ENCODE measurements at regions not wholly inside any gene's neighbourhood (a gene's known extent, or its start where the extent isn't known, plus 50 kb on each side); places are given as distances from the start of the nearest gene placed in this dataset.

DNA sequence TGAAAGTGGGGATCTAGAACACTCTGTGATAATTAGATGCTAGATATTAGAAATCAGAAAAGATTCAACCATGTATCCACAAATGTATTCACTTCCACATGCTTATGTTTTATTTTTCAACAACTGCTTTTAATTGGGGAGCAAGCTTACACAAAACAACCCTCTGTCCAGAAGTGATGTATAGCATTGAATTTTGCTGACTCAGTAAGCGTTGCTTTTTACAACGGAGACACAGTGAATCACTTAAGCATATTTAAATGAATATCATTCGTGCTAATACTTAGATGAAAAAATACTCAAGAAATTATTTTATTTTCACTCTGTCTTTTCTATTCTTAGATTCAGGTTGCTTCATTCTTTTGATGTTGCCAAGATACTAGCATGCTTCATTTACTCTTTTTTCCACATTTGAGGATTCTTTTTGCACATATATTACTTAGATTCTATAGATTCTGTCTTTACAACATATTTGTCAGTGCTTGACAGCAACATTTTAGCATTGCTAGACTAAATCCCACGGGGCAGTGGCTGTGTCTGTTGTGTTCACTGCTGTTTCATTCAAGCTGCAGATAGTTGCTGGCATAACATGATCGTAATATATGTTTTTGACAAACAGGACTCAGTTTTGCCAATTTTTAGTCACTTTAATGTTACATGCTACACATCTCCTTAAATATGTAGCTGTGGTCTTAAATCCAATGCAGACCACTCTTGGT is 1714.4 kb upstream of the SEL1L start:
- peaks cover 0 to 14% of the 10 kb centered on the region in 2 experiments for H3K9me3 ChIP-seq (ENCODE audit: control insufficient read depth in 2 of 2, low read length in 2 of 2)
- H3K4me1 Mint-ChIP-seq = no peaks in the 10 kb centered on the region
- H3K27ac ChIP-seq (ENCODE audit: insufficient read depth, low read length, poor library complexity, severe bottlenecking) = no peak overlapping the region
- H3K36me3 Mint-ChIP-seq = no peaks in the 10 kb centered on the region
- no peak overlapping the region for H3K4me3 Mint-ChIP-seq
- H3K9me3 Mint-ChIP-seq = peaks cover 3 to 43% (median 8%) of the 10 kb centered on the region in 7 donors
- H3K27me3 Mint-ChIP-seq = no peaks in the 10 kb centered on the region
- H3K27me3 ChIP-seq (ENCODE audit: control insufficient read depth, insufficient read depth, low read length) = no peaks in the 10 kb centered on the region
- H3K36me3 ChIP-seq (ENCODE audit: control insufficient read depth, insufficient read depth, low read length) = no peaks in the 10 kb centered on the region
- ATAC-seq (ENCODE audit: low read depth in 2 of 2) (no peak), DNase-seq (no peak)
- no peak overlapping the region for H3K4me3 ChIP-seq (ENCODE audit: low read depth, low read length)
- no peaks in the 10 kb centered on the region for H3K4me1 ChIP-seq (ENCODE audit: control insufficient read depth, insufficient read depth, low read length, poor library complexity, severe bottlenecking)
- no peak overlapping the region for H3K27ac Mint-ChIP-seq

DNA sequence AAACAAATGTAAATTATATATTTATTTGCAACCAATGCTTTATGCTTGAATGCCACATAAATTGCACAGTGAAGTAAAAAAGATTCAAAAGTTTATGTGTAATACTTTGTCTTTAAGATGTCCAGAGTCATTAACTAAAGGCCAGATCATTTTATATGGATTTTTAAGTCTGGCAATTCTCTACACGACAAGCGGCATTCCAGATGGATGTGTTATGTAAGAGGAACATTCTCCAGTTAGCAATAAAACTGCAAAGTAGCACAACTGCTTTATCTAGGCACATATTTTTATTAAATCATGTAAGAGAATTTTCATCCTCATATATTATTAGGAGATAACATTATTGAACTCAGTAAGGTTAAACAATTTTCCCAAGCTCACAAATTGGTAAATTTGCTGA is 1717.7 kb upstream of the SEL1L start:
- Mint-ChIP-seq H3K27ac (no peak overlapping the region), H3K27me3 (no peaks in the 10 kb centered on the region), H3K4me3 (no peak overlapping the region), H3K9me3 (peaks cover 2 to 31% (median 8%) of the 10 kb centered on the region in 7 donors), H3K36me3 (no peaks in the 10 kb centered on the region), H3K4me1 (no peaks in the 10 kb centered on the region)
- no peaks in the 10 kb centered on the region for H3K4me1 ChIP-seq (ENCODE audit: control insufficient read depth, insufficient read depth, low read length, poor library complexity, severe bottlenecking)
- H3K27me3 ChIP-seq (ENCODE audit: control insufficient read depth, insufficient read depth, low read length) = no peaks in the 10 kb centered on the region
- H3K4me3 ChIP-seq (ENCODE audit: low read depth, low read length) = no peak overlapping the region
- DNase-seq = no peak
- no peak overlapping the region for H3K27ac ChIP-seq (ENCODE audit: insufficient read depth, low read length, poor library complexity, severe bottlenecking)
- H3K36me3 ChIP-seq (ENCODE audit: control insufficient read depth, insufficient read depth, low read length) = no peaks in the 10 kb centered on the region
- ATAC-seq (ENCODE audit: low read depth in 2 of 2) = no peak
- peaks cover 0 to 13% of the 10 kb centered on the region in 2 experiments for H3K9me3 ChIP-seq (ENCODE audit: control insufficient read depth in 2 of 2, low read length in 2 of 2)

DNA sequence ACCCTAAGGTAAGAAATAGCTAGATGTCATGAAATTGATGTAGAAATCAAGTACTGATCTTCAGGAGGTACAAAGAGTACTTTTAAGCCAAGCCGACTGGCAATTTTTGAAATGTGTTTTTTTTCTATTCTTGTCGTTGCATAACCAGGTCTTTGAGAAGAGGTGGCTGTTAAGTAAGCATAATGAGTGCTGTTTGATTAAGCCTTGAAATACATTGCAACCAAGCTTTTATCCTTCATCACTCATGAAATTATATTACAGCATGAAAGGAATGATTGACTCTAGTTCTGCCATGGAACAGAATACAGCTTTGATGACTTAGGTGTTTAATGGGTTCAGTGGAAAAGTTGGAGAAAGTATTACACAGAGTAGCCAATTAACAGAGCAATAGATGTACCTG is 1720.2 kb upstream of the SEL1L start:
- H3K4me1 ChIP-seq (ENCODE audit: control insufficient read depth, insufficient read depth, low read length, poor library complexity, severe bottlenecking) = no peaks in the 10 kb centered on the region
- H3K36me3 Mint-ChIP-seq = no peaks in the 10 kb centered on the region

DNA sequence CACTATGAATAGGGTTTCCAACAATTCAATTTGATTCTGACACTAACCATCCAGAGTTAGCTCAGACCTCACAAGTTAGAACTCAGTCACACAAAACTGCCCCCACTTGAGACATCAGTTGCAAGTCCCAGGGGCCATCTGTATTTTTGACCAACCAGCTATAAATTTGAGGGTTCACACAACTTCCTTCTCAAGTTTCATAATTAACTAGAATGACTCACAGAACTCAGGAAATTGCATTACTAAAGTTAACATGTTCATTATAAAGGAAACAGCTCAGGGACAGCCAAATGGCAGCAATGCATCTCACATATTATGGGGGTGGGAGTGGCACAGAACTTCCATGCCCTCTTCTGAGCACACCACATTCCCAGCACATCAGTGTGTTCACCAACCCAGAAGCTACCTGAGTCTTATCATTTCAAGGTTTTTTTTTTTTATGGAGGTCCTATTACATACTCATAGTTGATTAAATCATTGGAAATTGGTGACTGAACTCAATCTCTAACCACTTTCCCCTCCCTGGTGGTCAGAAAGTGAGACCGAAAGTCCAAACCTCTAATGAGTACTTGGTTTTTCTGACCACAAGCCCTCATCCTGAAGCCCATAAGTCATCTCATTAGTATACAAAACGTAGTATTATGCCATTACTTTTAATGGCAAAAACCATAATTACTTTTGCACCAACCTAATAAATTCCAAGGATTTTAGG is 1721.5 kb upstream of the SEL1L start:
- H3K27me3 ChIP-seq (ENCODE audit: control insufficient read depth, insufficient read depth, low read length) = no peaks in the 10 kb centered on the region
- Mint-ChIP-seq H3K27ac (no peak overlapping the region), H3K4me1 (no peaks in the 10 kb centered on the region), H3K4me3 (no peak overlapping the region), H3K27me3 (no peaks in the 10 kb centered on the region), H3K36me3 (no peaks in the 10 kb centered on the region), H3K9me3 (peaks cover 0 to 15% (median 8%) of the 10 kb centered on the region in 7 donors)
- DNase-seq (no peak), ATAC-seq (ENCODE audit: low read depth in 2 of 2) (no peak)
- H3K27ac ChIP-seq (ENCODE audit: insufficient read depth, low read length, poor library complexity, severe bottlenecking) = no peak overlapping the region
- H3K9me3 ChIP-seq (ENCODE audit: control insufficient read depth in 2 of 2, low read length in 2 of 2) = peaks cover 0 to 8% of the 10 kb centered on the region in 2 experiments
- no peaks in the 10 kb centered on the region for H3K4me1 ChIP-seq (ENCODE audit: control insufficient read depth, insufficient read depth, low read length, poor library complexity, severe bottlenecking)
- no peak overlapping the region for H3K4me3 ChIP-seq (ENCODE audit: low read depth, low read length)
- H3K36me3 ChIP-seq (ENCODE audit: control insufficient read depth, insufficient read depth, low read length) = no peaks in the 10 kb centered on the region

More for the DNA sequence above, 1720.2 kb upstream of the SEL1L start:
- no peak overlapping the region for H3K4me3 Mint-ChIP-seq
- Histone ChIP-seq H3K27me3 (ENCODE audit: control insufficient read depth, insufficient read depth, low read length) (no peaks in the 10 kb centered on the region), H3K27ac (ENCODE audit: insufficient read depth, low read length, poor library complexity, severe bottlenecking) (no peak overlapping the region), H3K36me3 (ENCODE audit: control insufficient read depth, insufficient read depth, low read length) (no peaks in the 10 kb centered on the region), H3K4me3 (ENCODE audit: low read depth, low read length) (no peak overlapping the region), H3K9me3 (ENCODE audit: control insufficient read depth in 2 of 2, low read length in 2 of 2) (peaks cover 0 to 13% of the 10 kb centered on the region in 2 experiments)
- DNase-seq (no peak), ATAC-seq (ENCODE audit: low read depth in 2 of 2) (no peak)
- H3K9me3 Mint-ChIP-seq = peaks cover 1 to 20% (median 10%) of the 10 kb centered on the region in 7 donors
- H3K27ac Mint-ChIP-seq = no peak overlapping the region
- H3K4me1 Mint-ChIP-seq = no peaks in the 10 kb centered on the region
- H3K27me3 Mint-ChIP-seq = no peaks in the 10 kb centered on the region

DNA sequence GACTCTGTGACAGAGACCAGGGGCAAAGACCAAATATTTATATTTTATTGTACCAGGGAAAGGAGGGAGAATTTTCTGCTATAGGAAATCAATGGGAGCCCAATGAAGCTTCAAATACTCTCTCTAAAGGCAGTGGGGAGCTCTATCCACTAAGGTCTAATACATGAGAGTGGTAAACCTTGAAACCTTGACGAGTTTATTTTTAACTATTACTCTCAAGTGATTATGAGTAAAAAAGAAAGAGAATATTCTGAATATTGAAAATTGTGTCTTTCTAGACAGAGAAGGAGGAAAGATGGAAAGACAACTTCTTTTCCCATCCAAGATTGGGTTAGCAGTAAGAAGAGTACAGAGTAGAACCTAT is 1722.1 kb upstream of the SEL1L start:
- H3K27me3 ChIP-seq (ENCODE audit: control insufficient read depth, insufficient read depth, low read length) = no peaks in the 10 kb centered on the region
- DNase-seq (no peak), ATAC-seq (ENCODE audit: low read depth in 2 of 2) (no peak)
- Mint-ChIP-seq H3K36me3 (no peaks in the 10 kb centered on the region), H3K27ac (no peak overlapping the region), H3K27me3 (no peaks in the 10 kb centered on the region), H3K4me3 (no peak overlapping the region), H3K9me3 (peaks cover 0 to 16% (median 8%) of the 10 kb centered on the region in 7 donors), H3K4me1 (no peaks in the 10 kb centered on the region)
- no peak overlapping the region for H3K4me3 ChIP-seq (ENCODE audit: low read depth, low read length)
- H3K36me3 ChIP-seq (ENCODE audit: control insufficient read depth, insufficient read depth, low read length) = no peaks in the 10 kb centered on the region
- H3K9me3 ChIP-seq (ENCODE audit: control insufficient read depth in 2 of 2, low read length in 2 of 2) = peaks cover 0 to 8% of the 10 kb centered on the region in 2 experiments
- H3K27ac ChIP-seq (ENCODE audit: insufficient read depth, low read length, poor library complexity, severe bottlenecking) = no peak overlapping the region
- no peaks in the 10 kb centered on the region for H3K4me1 ChIP-seq (ENCODE audit: control insufficient read depth, insufficient read depth, low read length, poor library complexity, severe bottlenecking)

DNA sequence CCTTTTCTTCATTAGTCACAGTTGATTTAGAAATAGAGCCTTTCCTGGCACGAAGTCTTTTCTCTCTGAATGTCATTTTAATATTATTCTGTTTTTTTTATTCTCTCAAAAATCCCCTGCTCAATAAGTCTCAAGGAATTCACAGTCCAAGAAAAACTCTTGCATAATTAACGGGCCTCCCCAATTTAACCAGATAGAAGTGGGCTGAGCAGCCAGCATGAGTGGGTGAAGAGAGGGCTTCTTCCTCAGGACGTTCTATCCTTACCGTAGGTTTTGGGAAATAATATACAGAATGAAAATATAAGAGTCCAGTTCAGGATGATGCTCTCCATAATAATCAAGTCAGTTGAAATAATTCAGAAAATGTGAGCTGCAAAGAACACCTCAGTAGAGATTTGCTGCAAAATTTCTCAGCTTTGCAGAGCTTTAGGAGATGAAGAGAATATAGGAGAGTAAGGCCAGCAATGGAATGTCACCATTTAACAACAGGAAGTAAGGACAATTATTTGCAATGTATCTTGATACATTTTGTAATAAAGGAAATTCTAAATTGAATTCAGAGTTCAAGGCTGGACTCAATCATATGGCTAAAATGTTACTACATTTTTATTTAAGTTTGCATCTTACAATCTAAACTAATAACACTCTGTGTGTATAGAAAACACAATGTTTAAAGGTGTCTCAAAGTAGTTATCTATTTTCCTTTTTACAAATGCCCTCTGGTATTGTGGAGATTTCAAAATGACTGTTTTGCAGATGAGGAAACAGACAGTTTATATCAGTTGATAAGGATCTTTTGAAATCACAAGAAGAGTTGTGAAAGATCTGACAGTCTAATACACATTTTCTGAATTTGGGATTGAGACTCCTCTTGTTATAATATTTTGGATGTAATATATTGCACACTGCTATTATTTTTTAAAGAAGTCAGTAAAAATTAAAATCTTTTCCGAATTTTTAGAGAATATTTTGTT is 1724.1 kb upstream of the SEL1L start:
- no peak overlapping the region for H3K27ac ChIP-seq (ENCODE audit: insufficient read depth, low read length, poor library complexity, severe bottlenecking)
- no peaks in the 10 kb centered on the region for H3K27me3 ChIP-seq (ENCODE audit: control insufficient read depth, insufficient read depth, low read length)
- Mint-ChIP-seq H3K4me3 (peak overlapping the region in 1 of 4 donors; percentile 3), H3K27me3 (no peaks in the 10 kb centered on the region), H3K36me3 (no peaks in the 10 kb centered on the region), H3K4me1 (no peaks in the 10 kb centered on the region), H3K9me3 (peaks cover 0 to 23% (median 9%) of the 10 kb centered on the region in 7 donors), H3K27ac (no peak overlapping the region)
- no peaks in the 10 kb centered on the region for H3K4me1 ChIP-seq (ENCODE audit: control insufficient read depth, insufficient read depth, low read length, poor library complexity, severe bottlenecking)
- H3K4me3 ChIP-seq (ENCODE audit: low read depth, low read length) = no peak overlapping the region
- H3K36me3 ChIP-seq (ENCODE audit: control insufficient read depth, insufficient read depth, low read length) = no peaks in the 10 kb centered on the region
- H3K9me3 ChIP-seq (ENCODE audit: control insufficient read depth in 2 of 2, low read length in 2 of 2) = peaks cover 0 to 8% of the 10 kb centered on the region in 2 experiments
- no peak for ATAC-seq (ENCODE audit: low read depth in 2 of 2)
- DNase-seq = no peak

DNA sequence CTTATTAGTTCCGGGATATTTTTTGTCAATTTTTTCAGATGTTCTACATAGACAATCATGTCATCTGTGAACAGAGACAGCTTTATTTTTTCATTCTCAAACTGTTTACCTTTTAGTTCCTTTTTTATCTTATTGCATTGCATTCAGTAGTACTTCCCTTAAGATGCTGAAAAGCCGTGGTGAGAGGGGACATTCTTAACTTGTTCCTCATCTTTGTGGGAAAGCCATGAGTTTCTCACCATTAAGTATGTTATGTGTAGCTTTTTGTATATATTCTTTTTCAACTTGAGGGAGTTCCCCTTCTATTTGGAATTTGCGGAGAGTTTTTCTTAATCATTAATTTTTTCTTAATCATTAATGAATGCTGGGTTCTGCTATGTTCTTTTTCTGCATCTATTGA is 1727.1 kb upstream of the SEL1L start:
- H3K4me1 ChIP-seq (ENCODE audit: control insufficient read depth, insufficient read depth, low read length, poor library complexity, severe bottlenecking) = no peaks in the 10 kb centered on the region
- peaks cover 0 to 3% of the 10 kb centered on the region in 2 experiments for H3K9me3 ChIP-seq (ENCODE audit: control insufficient read depth in 2 of 2, low read length in 2 of 2)
- H3K4me3 ChIP-seq (ENCODE audit: low read depth, low read length) = no peak overlapping the region
- Mint-ChIP-seq H3K27ac (no peak overlapping the region), H3K4me1 (no peaks in the 10 kb centered on the region), H3K27me3 (no peaks in the 10 kb centered on the region), H3K9me3 (peaks cover 0 to 30% (median 5%) of the 10 kb centered on the region in 7 donors), H3K4me3 (no peak overlapping the region), H3K36me3 (no peaks in the 10 kb centered on the region)
- H3K27me3 ChIP-seq (ENCODE audit: control insufficient read depth, insufficient read depth, low read length) = no peaks in the 10 kb centered on the region
- H3K36me3 ChIP-seq (ENCODE audit: control insufficient read depth, insufficient read depth, low read length) = no peaks in the 10 kb centered on the region
- no peak overlapping the region for H3K27ac ChIP-seq (ENCODE audit: insufficient read depth, low read length, poor library complexity, severe bottlenecking)
- ATAC-seq (ENCODE audit: low read depth in 2 of 2) = no peak
- DNase-seq = no peak
